Trophoblast cell (in vitro differentiated cells and primary cell): ENCODE measurements at regions not wholly inside any gene's neighbourhood (a gene's known extent, or its start where the extent isn't known, plus 50 kb on each side); places are given as distances from the start of the nearest gene placed in this dataset.

Experiments used
- DNase-seq, 2 donors: peaks; one replicate each; pipeline ENCODE4 v3.0.0-alpha.2; 2016
- H2AFZ ChIP-seq: 2 replicates; pipeline ENCODE4 v1.6.1; 2013; ENCODE audit warnings: low read length, moderate library complexity, mild to moderate bottlenecking; ENCODE audit not compliant: insufficient read depth, poor library complexity
- H2AK5ac ChIP-seq: 2 replicates; pipeline ENCODE4 v1.6.1; 2013; ENCODE audit warnings: mild to moderate bottlenecking, low read length
- H2BK120ac ChIP-seq: 2 replicates; pipeline ENCODE4 v1.6.1; 2013; ENCODE audit warnings: low read length, mild to moderate bottlenecking, moderate library complexity; ENCODE audit not compliant: insufficient read depth, poor library complexity
- H2BK12ac ChIP-seq: 2 replicates; pipeline ENCODE4 v1.6.1; 2013; ENCODE audit warnings: mild to moderate bottlenecking, low read length, moderate library complexity
- H2BK5ac ChIP-seq: 2 replicates; pipeline ENCODE4 v1.6.1; 2013; ENCODE audit warnings: low read length, low read depth, moderate library complexity, mild to moderate bottlenecking; ENCODE audit not compliant: poor library complexity
- H3K14ac ChIP-seq: 2 replicates; pipeline ENCODE4 v1.6.1; 2013; ENCODE audit warnings: mild to moderate bottlenecking, low read length
- H3K18ac ChIP-seq: 2 replicates; pipeline ENCODE4 v1.6.1; 2013; ENCODE audit warnings: mild to moderate bottlenecking, low read length
- H3K23ac ChIP-seq: 2 replicates; pipeline ENCODE4 v1.6.1; 2013; ENCODE audit warnings: low read length
- H3K27ac ChIP-seq: 2 replicates; pipeline ENCODE4 v1.5.1; 2013; ENCODE audit warnings: low read depth, mild to moderate bottlenecking, inconsistent platforms, low read length, moderate library complexity
- H3K27me3 ChIP-seq: 2 replicates; pipeline ENCODE4 v1.6.1; 2013; ENCODE audit warnings: inconsistent platforms, mild to moderate bottlenecking, low read length, moderate library complexity; ENCODE audit not compliant: insufficient read depth
- H3K36me3 ChIP-seq, 2 experiments: 1 replicate in 1 of 2; 2 replicates in 1 of 2; pipeline ENCODE4 v1.6.1; 2013; ENCODE audit warnings: low read length in 2 of 2, mild to moderate bottlenecking in 2 of 2, moderate library complexity in 1 of 2; ENCODE audit not compliant: insufficient read depth in 2 of 2, control insufficient read depth in 1 of 2
- H3K4ac ChIP-seq: 2 replicates; pipeline ENCODE4 v1.6.1; 2013; ENCODE audit warnings: low read depth, mild to moderate bottlenecking, low read length, moderate library complexity
- H3K4me1 ChIP-seq, 2 experiments: 1 replicate in 1 of 2; 2 replicates in 1 of 2; pipeline ENCODE4 v1.6.1; 2013; ENCODE audit warnings: low read length in 2 of 2, mild to moderate bottlenecking in 2 of 2, moderate library complexity in 1 of 2; ENCODE audit not compliant: insufficient read depth in 2 of 2, control insufficient read depth in 1 of 2
- H3K4me2 ChIP-seq: 2 replicates; pipeline ENCODE4 v1.6.1; 2013; ENCODE audit warnings: inconsistent platforms, mild to moderate bottlenecking, low read length, moderate library complexity
- H3K4me3 ChIP-seq: 2 replicates; pipeline ENCODE4 v1.5.1; 2013; ENCODE audit warnings: mild to moderate bottlenecking, low read depth, low read length, inconsistent platforms
- H3K79me1 ChIP-seq: one replicate; pipeline ENCODE4 v1.6.1; 2013; ENCODE audit warnings: low read length
- H3K79me2 ChIP-seq: 2 replicates; pipeline ENCODE4 v1.6.1; 2013; ENCODE audit warnings: low read length, mild to moderate bottlenecking; ENCODE audit not compliant: control insufficient read depth, insufficient read depth, poor library complexity
- H3K9ac ChIP-seq: 2 replicates; pipeline ENCODE4 v1.6.1; 2013; ENCODE audit warnings: mild to moderate bottlenecking, low read length
- H3K9me3 ChIP-seq: 2 replicates; pipeline ENCODE4 v1.6.1; 2013; ENCODE audit warnings: low read depth, mild to moderate bottlenecking, control low read depth, inconsistent platforms, low read length; ENCODE audit not compliant: insufficient read depth
- H4K12ac ChIP-seq: 2 replicates; pipeline ENCODE4 v1.6.1; 2013; ENCODE audit warnings: low read depth, mild to moderate bottlenecking, low read length, moderate library complexity
- H4K8ac ChIP-seq: 2 replicates; pipeline ENCODE4 v1.6.1; 2013; ENCODE audit warnings: low read depth, mild to moderate bottlenecking, low read length, moderate library complexity
- H4K91ac ChIP-seq: one replicate; pipeline ENCODE4 v1.6.1; 2013; ENCODE audit warnings: low read depth, mild to moderate bottlenecking, low read length, moderate library complexity
- WGBS: extraction: QIAGEN DNeasy Blood & Tissue Kit; methylation state at CpG from one replicate; pipeline ENCODE4 v1.1.7; 2013; ENCODE audit warnings: missing lambda C conversion rate; ENCODE audit not compliant: insufficient read length, insufficient coverage; ENCODE audit errors: extremely low coverage; 5-methylcytosine and 5-hydroxymethylcytosine counted together

- Histone ChIP-seq H3K9ac (no peak overlapping the region), H3K23ac (no peak overlapping the region), H3K36me3 (no peaks in the 10 kb centered on the region), H3K18ac (no peak overlapping the region), H2AFZ (no peak overlapping the region), H3K4me1 (no peaks in the 10 kb centered on the region), H3K4me2 (no peak overlapping the region), H3K14ac (no peak overlapping the region), H3K79me1 (no peaks in the 10 kb centered on the region), H3K9me3 (no peaks in the 10 kb centered on the region), H2BK120ac (no peak overlapping the region), H3K79me2 (no peaks in the 10 kb centered on the region), H3K4me3 (no peak overlapping the region), H2BK5ac (no peak overlapping the region), H2BK12ac (no peak overlapping the region), H3K4ac (no peak overlapping the region), H4K91ac (no peak overlapping the region), H4K8ac (no peak overlapping the region), H4K12ac (no peak overlapping the region), H2AK5ac (no peak overlapping the region), H3K27me3 (no peaks in the 10 kb centered on the region), H3K27ac (peak overlapping the region; percentile 6)
- WGBS, result no CpG with 5 or more reads among the region's 2 CpGs
- DNase-seq, result peak; percentile 23 to 80
Observed at GRCh38 chr6:22892452-22892851, 323.1 kb downstream of the HDGFL1 start.

DNA sequence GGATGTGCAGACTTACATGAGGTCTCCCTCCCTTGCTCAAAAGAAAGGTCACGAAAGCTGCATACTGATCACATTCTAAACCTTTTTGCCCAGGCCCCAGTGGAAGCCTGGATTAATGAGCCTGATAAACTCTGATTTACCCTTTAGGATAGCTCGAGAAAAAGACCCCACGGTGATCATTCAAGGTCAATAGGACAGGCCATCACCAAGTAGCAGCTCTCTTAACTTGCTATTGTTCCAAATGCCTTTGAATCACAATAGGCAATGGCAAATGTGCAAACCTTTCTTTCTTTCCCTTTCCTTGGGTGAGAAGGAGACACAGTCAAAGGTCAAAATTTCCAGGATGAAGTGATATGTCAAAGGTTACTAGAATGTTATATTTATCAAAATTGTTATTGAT, 327.3 kb downstream of the HDGFL1 start:
- no peak overlapping the region for H3K4ac ChIP-seq
- no peak overlapping the region for H3K4me2 ChIP-seq
- H3K9ac ChIP-seq, result no peak overlapping the region
- no peaks in the 10 kb centered on the region for H3K79me1 ChIP-seq
- no peak overlapping the region for H3K18ac ChIP-seq
- H3K14ac ChIP-seq, result no peak overlapping the region
- no peaks in the 10 kb centered on the region for H3K27me3 ChIP-seq
- H3K27ac ChIP-seq, result no peak overlapping the region
- no peaks in the 10 kb centered on the region for H3K79me2 ChIP-seq
- H3K36me3 ChIP-seq, result no peaks in the 10 kb centered on the region
- H4K91ac ChIP-seq, result no peak overlapping the region
- no peak overlapping the region for H4K8ac ChIP-seq
- no peak overlapping the region for H3K4me3 ChIP-seq
- no peak overlapping the region for H2BK120ac ChIP-seq
- H3K9me3 ChIP-seq, result no peaks in the 10 kb centered on the region
- no peak overlapping the region for H4K12ac ChIP-seq
- no peak overlapping the region for H2AFZ ChIP-seq
- no peak overlapping the region for H2BK5ac ChIP-seq
- H3K23ac ChIP-seq, result no peak overlapping the region
- no CpG with 5 or more reads among the region's 3 CpGs for WGBS
- H3K4me1 ChIP-seq, result no peaks in the 10 kb centered on the region
- no peak overlapping the region for H2AK5ac ChIP-seq
- no peak overlapping the region for H2BK12ac ChIP-seq
- no peak for DNase-seq

- H3K4me2 ChIP-seq, result no peak overlapping the region
- no peaks in the 10 kb centered on the region for H3K27me3 ChIP-seq
- no peaks in the 10 kb centered on the region for H3K4me1 ChIP-seq
- no peak overlapping the region for H2BK120ac ChIP-seq
- H3K9me3 ChIP-seq, result no peaks in the 10 kb centered on the region
- no peaks in the 10 kb centered on the region for H3K36me3 ChIP-seq
- H3K4me3 ChIP-seq, result no peak overlapping the region
- H2AFZ ChIP-seq, result no peak overlapping the region
- no peaks in the 10 kb centered on the region for H3K79me2 ChIP-seq
- no peak overlapping the region for H3K23ac ChIP-seq
- H3K79me1 ChIP-seq, result no peaks in the 10 kb centered on the region
- no peak overlapping the region for H4K12ac ChIP-seq
- H4K8ac ChIP-seq, result no peak overlapping the region
- H3K4ac ChIP-seq, result no peak overlapping the region
- H2AK5ac ChIP-seq, result no peak overlapping the region
- DNase-seq, result no peak
- H2BK12ac ChIP-seq, result no peak overlapping the region
- no peak overlapping the region for H2BK5ac ChIP-seq
- H3K9ac ChIP-seq, result no peak overlapping the region
- H3K18ac ChIP-seq, result no peak overlapping the region
- no peak overlapping the region for H3K14ac ChIP-seq
- H3K27ac ChIP-seq, result no peak overlapping the region
- WGBS, result no CpG with 5 or more reads among the region's 1 CpG
- H4K91ac ChIP-seq, result no peak overlapping the region
Observed at GRCh38 chr6:22899426-22899825, 330.1 kb downstream of the HDGFL1 start.

DNA sequence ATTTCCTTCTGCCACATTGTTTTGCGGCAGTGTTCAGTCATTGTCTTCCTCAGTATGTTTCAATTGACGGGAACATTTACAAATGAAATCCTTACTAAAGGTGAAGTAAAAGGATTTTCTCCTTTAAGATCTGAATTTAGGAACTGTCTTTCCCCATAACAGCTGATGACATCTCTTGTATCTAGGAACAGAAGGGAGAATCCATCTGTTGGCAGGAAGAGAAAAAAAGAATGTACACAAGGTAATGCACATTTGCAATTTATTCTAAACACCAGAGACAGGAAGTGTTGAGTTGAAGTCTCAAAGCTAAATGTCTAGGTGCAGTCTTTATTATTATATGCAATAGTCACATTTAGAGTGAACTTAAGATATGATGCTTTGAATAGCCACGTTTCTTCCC, 334.5 kb downstream of the HDGFL1 start:
- no peak overlapping the region for H2BK5ac ChIP-seq
- H3K4me3 ChIP-seq, result no peak overlapping the region
- no peaks in the 10 kb centered on the region for H3K79me2 ChIP-seq
- no peak overlapping the region for H2BK12ac ChIP-seq
- H2AFZ ChIP-seq, result no peak overlapping the region
- no peaks in the 10 kb centered on the region for H3K36me3 ChIP-seq
- H3K9me3 ChIP-seq, result no peaks in the 10 kb centered on the region
- no peak overlapping the region for H4K91ac ChIP-seq
- H3K4me1 ChIP-seq, result no peaks in the 10 kb centered on the region
- no peak overlapping the region for H4K8ac ChIP-seq
- H3K18ac ChIP-seq, result no peak overlapping the region
- no peaks in the 10 kb centered on the region for H3K27me3 ChIP-seq
- no peak overlapping the region for H3K27ac ChIP-seq
- no peak overlapping the region for H4K12ac ChIP-seq
- no peak overlapping the region for H2BK120ac ChIP-seq
- H3K4me2 ChIP-seq, result no peak overlapping the region
- no peak overlapping the region for H3K23ac ChIP-seq
- H3K4ac ChIP-seq, result no peak overlapping the region
- no peak for DNase-seq
- no peak overlapping the region for H2AK5ac ChIP-seq
- no peak overlapping the region for H3K9ac ChIP-seq
- no peak overlapping the region for H3K14ac ChIP-seq
- no peaks in the 10 kb centered on the region for H3K79me1 ChIP-seq
- WGBS, result no CpG with 5 or more reads among the region's 3 CpGs
